Nephron progenitor cell (in vitro differentiated cells): ENCODE measurements at regions not wholly inside any gene's neighbourhood (a gene's known extent, or its start where the extent isn't known, plus 50 kb on each side); places are given as distances from the start of the nearest gene placed in this dataset.

Source experiments
- DNase-seq: peaks from one replicate; pipeline ENCODE4 v3.0.0; 2021
- H3K27ac Mint-ChIP-seq: 2 replicates; pipeline ENCODE4 v1.8.0; 2021; ENCODE audit warnings: mild to moderate bottlenecking, moderate library complexity, mixed read lengths
- H3K27me3 Mint-ChIP-seq: 2 replicates; pipeline ENCODE4 v1.8.0; 2021; ENCODE audit warnings: mild to moderate bottlenecking, low read depth, mixed read lengths; ENCODE audit not compliant: poor library complexity
- H3K36me3 Mint-ChIP-seq: 2 replicates; pipeline ENCODE4 v1.8.0; 2021; ENCODE audit warnings: low read depth, mixed read lengths
- H3K4me1 Mint-ChIP-seq: 2 replicates; pipeline ENCODE4 v1.8.0; 2021; ENCODE audit warnings: mixed read lengths
- H3K4me3 Mint-ChIP-seq: 2 replicates; pipeline ENCODE4 v1.8.0; 2021; ENCODE audit warnings: mild to moderate bottlenecking, moderate library complexity, mixed read lengths
- H3K9me3 Mint-ChIP-seq: 2 replicates; pipeline ENCODE4 v1.8.0; 2021; ENCODE audit warnings: mild to moderate bottlenecking, moderate library complexity, mixed read lengths
- TF ChIP-seq, protein P1 (sequence below): fragments of 200-600 bp; sonication (generic); IDR thresholded peaks from 2 replicates; pipeline ENCODE4 v1.5.0; 2021; ENCODE audit warnings: antibody characterized with exemption

DNA sequence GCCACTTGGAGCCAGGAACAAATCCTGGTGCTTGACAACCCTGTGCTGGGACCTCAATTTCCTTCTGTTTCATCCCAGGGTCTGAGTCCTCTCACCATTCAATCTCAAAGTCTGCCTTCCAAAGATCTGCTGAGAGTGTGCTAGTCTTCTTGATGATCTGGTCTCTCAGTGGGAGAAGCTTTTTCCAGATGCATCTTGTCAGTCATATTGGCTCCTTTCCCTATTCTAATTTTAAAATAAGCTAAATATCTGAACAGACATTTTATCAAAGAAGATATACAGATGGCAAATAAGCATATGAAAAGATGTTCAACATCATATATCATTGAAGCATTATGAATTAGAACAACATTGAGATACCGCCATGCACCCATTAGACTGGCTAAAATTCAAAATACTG is 469.3 kb downstream of the NEBL start:
- Mint-ChIP-seq H3K4me1 (peaks cover 8% of the 10 kb centered on the region), H3K4me3 (no peak overlapping the region), H3K9me3 (peaks cover 36% of the 10 kb centered on the region), H3K36me3 (no peaks in the 10 kb centered on the region), H3K27ac (no peak overlapping the region), H3K27me3 (no peaks in the 10 kb centered on the region)
- DNase-seq: no peak
- TF ChIP-seq, protein P1, sequence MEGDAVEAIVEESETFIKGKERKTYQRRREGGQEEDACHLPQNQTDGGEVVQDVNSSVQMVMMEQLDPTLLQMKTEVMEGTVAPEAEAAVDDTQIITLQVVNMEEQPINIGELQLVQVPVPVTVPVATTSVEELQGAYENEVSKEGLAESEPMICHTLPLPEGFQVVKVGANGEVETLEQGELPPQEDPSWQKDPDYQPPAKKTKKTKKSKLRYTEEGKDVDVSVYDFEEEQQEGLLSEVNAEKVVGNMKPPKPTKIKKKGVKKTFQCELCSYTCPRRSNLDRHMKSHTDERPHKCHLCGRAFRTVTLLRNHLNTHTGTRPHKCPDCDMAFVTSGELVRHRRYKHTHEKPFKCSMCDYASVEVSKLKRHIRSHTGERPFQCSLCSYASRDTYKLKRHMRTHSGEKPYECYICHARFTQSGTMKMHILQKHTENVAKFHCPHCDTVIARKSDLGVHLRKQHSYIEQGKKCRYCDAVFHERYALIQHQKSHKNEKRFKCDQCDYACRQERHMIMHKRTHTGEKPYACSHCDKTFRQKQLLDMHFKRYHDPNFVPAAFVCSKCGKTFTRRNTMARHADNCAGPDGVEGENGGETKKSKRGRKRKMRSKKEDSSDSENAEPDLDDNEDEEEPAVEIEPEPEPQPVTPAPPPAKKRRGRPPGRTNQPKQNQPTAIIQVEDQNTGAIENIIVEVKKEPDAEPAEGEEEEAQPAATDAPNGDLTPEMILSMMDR: no peak

DNA sequence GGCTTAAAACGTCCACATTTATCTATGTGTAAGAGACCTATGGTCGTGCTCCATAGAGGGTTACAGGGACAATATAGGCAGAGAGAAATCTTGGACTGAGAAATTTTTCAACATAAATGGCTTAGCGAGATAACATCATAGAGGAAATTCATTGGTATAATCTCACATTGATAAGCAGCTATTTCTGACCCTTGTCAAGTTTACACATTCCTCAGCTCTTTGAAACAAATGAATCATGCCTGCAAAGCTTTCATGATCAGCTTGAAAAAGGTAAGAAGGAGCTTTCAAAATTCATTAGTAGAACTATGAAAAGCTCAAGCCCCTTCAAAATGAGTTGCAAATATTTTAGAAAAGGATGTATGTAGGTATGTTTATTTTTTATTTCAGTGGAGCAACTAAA is 478.8 kb downstream of the NEBL start:
- TF ChIP-seq, protein P1: no peak
- no peaks in the 10 kb centered on the region for H3K36me3 Mint-ChIP-seq
- no peaks in the 10 kb centered on the region for H3K4me1 Mint-ChIP-seq
- H3K9me3 Mint-ChIP-seq: peaks cover 14% of the 10 kb centered on the region
- no peaks in the 10 kb centered on the region for H3K27me3 Mint-ChIP-seq
- no peak overlapping the region for H3K4me3 Mint-ChIP-seq
- no peak for DNase-seq
- no peak overlapping the region for H3K27ac Mint-ChIP-seq

DNA sequence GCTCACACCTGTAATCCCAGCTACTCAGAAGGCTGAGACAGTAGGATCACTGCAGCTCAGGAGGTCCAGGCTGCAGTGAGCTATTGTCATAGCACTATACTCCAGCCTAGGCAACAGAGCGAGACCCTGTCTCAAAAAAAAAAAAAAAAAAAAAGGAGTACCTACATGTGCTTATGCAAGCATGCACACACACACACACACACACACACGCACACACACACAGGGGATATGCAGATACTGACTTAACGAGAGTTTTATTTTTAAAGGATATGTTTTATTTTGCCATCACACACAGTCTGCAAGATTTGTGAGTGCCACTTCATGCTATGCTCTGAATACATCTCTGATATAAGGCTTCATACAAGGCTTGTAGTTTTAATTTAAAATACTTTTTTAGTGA is 479.3 kb downstream of the NEBL start:
- Mint-ChIP-seq H3K27me3 (no peaks in the 10 kb centered on the region), H3K36me3 (no peaks in the 10 kb centered on the region), H3K4me3 (no peak overlapping the region), H3K27ac (no peak overlapping the region), H3K4me1 (no peaks in the 10 kb centered on the region), H3K9me3 (peaks cover 14% of the 10 kb centered on the region)
- DNase-seq: no peak
- TF ChIP-seq, protein P1: no peak

DNA sequence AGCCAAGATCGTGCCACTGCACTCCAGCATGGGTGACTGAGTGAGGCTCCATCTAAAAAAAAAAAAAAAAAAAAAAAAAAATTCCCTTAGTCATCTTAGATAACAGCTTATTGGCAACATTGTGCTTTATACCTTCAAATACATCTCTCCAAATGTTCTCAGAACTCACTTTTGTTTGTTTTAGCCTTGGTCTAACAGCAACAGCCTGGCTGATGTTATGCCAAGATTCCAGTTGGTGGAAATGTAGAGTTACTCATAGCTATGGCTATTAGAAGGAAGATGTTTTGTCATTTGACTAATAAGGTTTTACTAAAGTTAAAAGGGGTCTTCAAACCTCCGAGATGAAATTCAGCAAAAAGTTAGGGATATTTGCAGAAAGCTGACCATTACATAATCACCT is 481.4 kb downstream of the NEBL start:
- Mint-ChIP-seq H3K27ac (no peak overlapping the region), H3K9me3 (peaks cover 14% of the 10 kb centered on the region), H3K27me3 (no peaks in the 10 kb centered on the region), H3K4me3 (no peak overlapping the region), H3K36me3 (no peaks in the 10 kb centered on the region), H3K4me1 (no peaks in the 10 kb centered on the region)
- TF ChIP-seq, protein P1: no peak
- DNase-seq: no peak

DNA sequence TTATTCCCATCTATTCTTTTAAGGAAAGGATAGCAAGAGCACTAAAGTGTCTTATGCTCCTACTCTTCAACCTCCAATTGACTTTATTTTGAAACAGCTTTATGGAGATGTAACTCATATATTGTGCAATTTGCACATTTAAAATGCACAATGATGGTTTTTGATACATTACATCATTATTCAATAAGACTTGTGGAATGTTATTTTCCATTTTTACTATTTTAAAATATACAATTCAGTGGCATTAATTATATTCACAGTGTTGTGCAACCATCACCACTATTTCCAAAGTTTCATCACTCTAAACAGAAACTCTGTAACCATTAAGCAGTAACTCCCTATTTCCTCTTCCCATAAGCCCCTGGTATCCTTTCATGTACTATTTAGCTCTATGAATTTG is 489.8 kb downstream of the NEBL start:
- no peak overlapping the region for H3K27ac Mint-ChIP-seq
- no peak for DNase-seq
- H3K4me1 Mint-ChIP-seq: no peaks in the 10 kb centered on the region
- H3K27me3 Mint-ChIP-seq: no peaks in the 10 kb centered on the region
- no peak overlapping the region for H3K4me3 Mint-ChIP-seq
- H3K36me3 Mint-ChIP-seq: no peaks in the 10 kb centered on the region
- TF ChIP-seq, protein P1: no peak
- no peaks in the 10 kb centered on the region for H3K9me3 Mint-ChIP-seq

DNA sequence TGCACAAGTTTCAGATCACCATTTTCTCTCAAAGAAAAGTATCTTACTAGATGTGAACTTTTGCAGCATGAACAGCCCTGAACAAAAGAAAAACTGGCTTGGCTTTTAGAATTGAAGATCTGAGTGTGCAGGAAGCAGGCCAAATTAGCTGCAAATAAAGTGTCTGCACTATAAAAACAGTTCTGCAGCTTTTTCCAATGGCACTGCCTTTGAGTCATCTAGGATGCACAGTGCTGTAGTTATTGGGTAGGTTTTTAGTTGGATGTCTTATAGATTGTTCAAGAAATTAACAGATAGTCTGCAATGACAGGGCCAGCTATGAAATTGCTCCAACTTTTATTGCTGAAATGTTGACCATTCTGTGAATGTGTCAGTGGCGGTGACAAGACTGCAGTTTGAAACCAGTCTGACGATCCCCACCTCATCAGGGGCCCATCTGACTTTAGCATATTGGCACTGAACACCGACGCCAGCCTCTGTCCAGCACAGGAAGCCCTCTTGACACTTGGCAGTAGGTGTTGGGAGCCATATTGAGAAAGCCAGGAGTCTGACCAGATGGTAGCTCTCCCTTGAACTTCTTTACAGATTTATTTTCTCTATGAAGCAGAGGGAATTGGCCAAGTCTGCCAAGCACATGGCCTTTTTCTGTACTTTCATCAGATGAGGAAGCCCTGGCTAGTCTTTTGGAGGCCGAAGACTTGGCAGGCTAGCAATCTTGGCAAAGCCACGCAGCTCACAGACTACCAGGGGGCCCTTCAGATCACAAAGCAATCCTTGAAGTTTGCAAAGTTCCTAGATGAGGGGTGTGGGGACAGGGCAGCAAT is 490.6 kb downstream of the NEBL start:
- H3K27ac Mint-ChIP-seq: no peak overlapping the region
- no peaks in the 10 kb centered on the region for H3K4me1 Mint-ChIP-seq
- no peak for DNase-seq
- H3K4me3 Mint-ChIP-seq: no peak overlapping the region
- H3K9me3 Mint-ChIP-seq: no peaks in the 10 kb centered on the region
- TF ChIP-seq, protein P1: no peak
- H3K27me3 Mint-ChIP-seq: no peaks in the 10 kb centered on the region
- no peaks in the 10 kb centered on the region for H3K36me3 Mint-ChIP-seq
